ENCODE measurements at regions not wholly inside any gene's neighbourhood (a gene's known extent, or its start where the extent isn't known, plus 50 kb on each side); places are given as distances from the start of the nearest gene placed in this dataset.

DNA sequence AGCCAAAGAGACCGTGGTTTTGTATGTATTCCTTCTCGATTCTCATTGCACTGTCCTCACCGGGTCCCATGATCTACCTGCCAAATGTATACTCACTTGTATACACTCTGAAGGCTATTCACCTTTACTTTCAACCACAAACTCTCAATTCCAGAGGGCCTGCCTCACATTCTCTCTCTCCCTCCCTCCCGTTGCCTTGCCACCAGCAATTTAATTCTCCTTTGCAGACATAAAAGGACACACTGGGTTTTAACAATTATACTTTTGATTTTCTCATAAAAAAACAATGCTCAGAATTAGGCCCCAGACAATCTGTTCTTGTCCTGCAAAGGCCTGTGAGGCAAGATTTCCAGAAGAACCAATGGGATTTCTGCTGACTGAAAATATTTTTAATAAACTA lies 265.1 kb upstream of the PSMD7 start:
- Histone ChIP-seq H3K9me2 (replicated peaks; ENCODE audit: insufficient read depth) (no peaks in the 10 kb centered on the region), H3K4me1 (ENCODE audit: insufficient read depth) (no peaks in the 10 kb centered on the region), H3K4me3 (no peak overlapping the region), H2AFZ (no peak overlapping the region), H3K27me3 (peaks cover 1% of the 10 kb centered on the region), H3K9me3 (ENCODE audit: low read depth) (no peaks in the 10 kb centered on the region), H3K27ac (no peak overlapping the region), H3K79me2 (no peaks in the 10 kb centered on the region), H3K36me3 (replicated peaks; ENCODE audit: insufficient read depth, low read depth) (no peaks in the 10 kb centered on the region), H3K4me2 (no peak overlapping the region), H4K20me1 (ENCODE audit: insufficient read depth, poor library complexity, severe bottlenecking) (no peaks in the 10 kb centered on the region)
- TF ChIP-seq EZH2 (IDR thresholded peaks at IDR 0.05; ENCODE audit: borderline replicate concordance) (no peak), EZH2phosphoT487 (IDR thresholded peaks at IDR 0.05; ENCODE audit: low read depth, severe bottlenecking, unreplicated experiment) (no peak)
- TF ChIP-seq, protein P1, sequence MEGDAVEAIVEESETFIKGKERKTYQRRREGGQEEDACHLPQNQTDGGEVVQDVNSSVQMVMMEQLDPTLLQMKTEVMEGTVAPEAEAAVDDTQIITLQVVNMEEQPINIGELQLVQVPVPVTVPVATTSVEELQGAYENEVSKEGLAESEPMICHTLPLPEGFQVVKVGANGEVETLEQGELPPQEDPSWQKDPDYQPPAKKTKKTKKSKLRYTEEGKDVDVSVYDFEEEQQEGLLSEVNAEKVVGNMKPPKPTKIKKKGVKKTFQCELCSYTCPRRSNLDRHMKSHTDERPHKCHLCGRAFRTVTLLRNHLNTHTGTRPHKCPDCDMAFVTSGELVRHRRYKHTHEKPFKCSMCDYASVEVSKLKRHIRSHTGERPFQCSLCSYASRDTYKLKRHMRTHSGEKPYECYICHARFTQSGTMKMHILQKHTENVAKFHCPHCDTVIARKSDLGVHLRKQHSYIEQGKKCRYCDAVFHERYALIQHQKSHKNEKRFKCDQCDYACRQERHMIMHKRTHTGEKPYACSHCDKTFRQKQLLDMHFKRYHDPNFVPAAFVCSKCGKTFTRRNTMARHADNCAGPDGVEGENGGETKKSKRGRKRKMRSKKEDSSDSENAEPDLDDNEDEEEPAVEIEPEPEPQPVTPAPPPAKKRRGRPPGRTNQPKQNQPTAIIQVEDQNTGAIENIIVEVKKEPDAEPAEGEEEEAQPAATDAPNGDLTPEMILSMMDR (IDR thresholded peaks at IDR 0.05; ENCODE audit: poor library complexity), result no peak
- no peak for DNase-seq (ENCODE audit: low spot score)
- WGBS (ENCODE audit: low lambda C conversion rate, missing lambda C conversion rate), result 89% methylated on average over 4 of the region's 4 CpGs

DNA sequence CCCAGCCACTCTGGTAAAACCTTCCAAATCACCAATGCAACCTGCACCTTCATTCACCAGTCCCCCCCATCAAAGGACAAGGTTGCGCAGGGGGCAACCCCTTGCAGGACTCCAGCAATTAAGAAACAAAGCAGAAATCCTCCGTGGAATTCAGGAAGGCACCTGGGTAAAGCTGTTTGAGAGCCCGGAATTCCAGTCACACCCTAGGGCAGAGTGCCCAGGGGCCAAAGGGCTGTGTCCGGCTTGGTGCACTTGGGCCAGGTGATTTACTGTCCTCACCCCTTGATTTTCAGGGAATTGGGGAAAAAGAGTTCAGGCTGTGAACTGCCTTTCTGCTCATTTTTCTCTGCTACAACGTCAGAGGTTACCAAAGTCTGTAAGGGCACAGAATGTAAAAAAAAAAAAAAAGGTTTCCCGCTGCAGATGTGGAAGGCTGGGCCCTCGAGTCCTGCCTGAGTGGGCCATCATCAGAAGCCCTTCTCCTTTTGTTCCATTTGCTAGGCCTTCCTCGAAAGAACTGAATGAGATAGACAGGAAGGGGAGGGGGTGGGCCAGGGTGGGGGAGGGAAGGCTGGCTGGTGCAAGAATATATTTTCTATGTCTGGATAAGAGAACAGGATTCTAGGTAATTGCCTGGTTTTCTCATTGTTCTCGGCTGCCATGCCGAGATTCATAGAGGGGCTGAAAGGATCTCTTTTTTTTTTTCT lies 266.5 kb upstream of the PSMD7 start:
- H3K9me3 ChIP-seq (ENCODE audit: low read depth), result no peaks in the 10 kb centered on the region
- no peaks in the 10 kb centered on the region for H4K20me1 ChIP-seq (ENCODE audit: insufficient read depth, poor library complexity, severe bottlenecking)
- H3K4me2 ChIP-seq, result no peak overlapping the region
- no peak overlapping the region for H2AFZ ChIP-seq
- 72% methylated on average over 9 of the region's 10 CpGs for WGBS (ENCODE audit: low lambda C conversion rate, missing lambda C conversion rate)
- H3K4me1 ChIP-seq (ENCODE audit: insufficient read depth), result peaks cover 4% of the 10 kb centered on the region
- no peaks in the 10 kb centered on the region for H3K9me2 ChIP-seq (replicated peaks; ENCODE audit: insufficient read depth)
- peaks cover 8% of the 10 kb centered on the region for H3K27me3 ChIP-seq
- no peak for TF ChIP-seq EZH2 (IDR thresholded peaks at IDR 0.05; ENCODE audit: borderline replicate concordance)
- TF ChIP-seq EZH2phosphoT487 (IDR thresholded peaks at IDR 0.05; ENCODE audit: low read depth, severe bottlenecking, unreplicated experiment), result no peak
- TF ChIP-seq, protein P1 (IDR thresholded peaks at IDR 0.05; ENCODE audit: poor library complexity), result no peak
- no peak overlapping the region for H3K4me3 ChIP-seq
- no peaks in the 10 kb centered on the region for H3K79me2 ChIP-seq
- no peaks in the 10 kb centered on the region for H3K36me3 ChIP-seq (replicated peaks; ENCODE audit: insufficient read depth, low read depth)
- no peak for DNase-seq (ENCODE audit: low spot score)
- no peak overlapping the region for H3K27ac ChIP-seq

DNA sequence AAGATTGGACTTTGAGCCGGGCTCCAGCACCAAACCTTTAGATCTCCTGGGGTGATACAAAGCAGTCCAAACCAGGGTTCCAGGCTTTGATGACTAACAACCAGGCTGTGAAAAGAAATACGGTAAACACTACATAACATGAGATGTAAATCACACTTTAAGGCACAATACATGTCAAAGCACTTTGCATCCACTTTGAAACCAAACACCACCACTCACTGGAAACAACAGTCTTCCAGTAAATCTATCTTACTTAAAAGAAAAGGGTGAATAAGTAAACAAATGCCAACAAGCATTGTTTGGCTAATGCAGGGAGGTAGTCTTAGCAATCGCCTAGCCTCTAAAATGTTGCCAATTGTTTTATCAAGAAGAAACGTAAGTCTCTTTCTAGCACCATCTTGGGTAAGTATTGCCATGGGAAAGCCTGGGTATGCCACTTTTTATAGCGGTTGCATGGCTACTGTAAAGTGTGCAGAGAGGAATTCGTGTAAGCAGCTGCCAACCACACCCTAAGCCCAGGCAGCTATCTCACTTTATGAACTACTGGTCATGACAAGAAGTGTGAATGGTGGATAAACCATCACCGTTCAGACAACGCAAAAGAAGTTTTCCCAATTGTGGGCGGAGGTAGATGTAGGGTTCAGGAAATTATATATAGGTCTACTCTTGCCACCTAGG lies 267.4 kb upstream of the PSMD7 start:
- H3K4me3 ChIP-seq, result no peak overlapping the region
- no peaks in the 10 kb centered on the region for H3K79me2 ChIP-seq
- WGBS (ENCODE audit: low lambda C conversion rate, missing lambda C conversion rate), result 70% methylated on average over 9 of the region's 9 CpGs
- no peak overlapping the region for H3K4me2 ChIP-seq
- no peaks in the 10 kb centered on the region for H4K20me1 ChIP-seq (ENCODE audit: insufficient read depth, poor library complexity, severe bottlenecking)
- TF ChIP-seq, protein P1 (IDR thresholded peaks at IDR 0.05; ENCODE audit: poor library complexity), result no peak
- TF ChIP-seq EZH2phosphoT487 (IDR thresholded peaks at IDR 0.05; ENCODE audit: low read depth, severe bottlenecking, unreplicated experiment) (no peak), EZH2 (IDR thresholded peaks at IDR 0.05; ENCODE audit: borderline replicate concordance) (no peak)
- H2AFZ ChIP-seq, result no peak overlapping the region
- DNase-seq (ENCODE audit: low spot score), result no peak
- H3K9me2 ChIP-seq (replicated peaks; ENCODE audit: insufficient read depth), result no peaks in the 10 kb centered on the region
- peaks cover 12% of the 10 kb centered on the region for H3K27me3 ChIP-seq
- H3K4me1 ChIP-seq (ENCODE audit: insufficient read depth), result peaks cover 4% of the 10 kb centered on the region
- no peak overlapping the region for H3K27ac ChIP-seq
- H3K36me3 ChIP-seq (replicated peaks; ENCODE audit: insufficient read depth, low read depth), result no peaks in the 10 kb centered on the region
- H3K9me3 ChIP-seq (ENCODE audit: low read depth), result no peaks in the 10 kb centered on the region
